ENCODE measurements at regions not wholly inside any gene's neighbourhood (a gene's known extent, or its start where the extent isn't known, plus 50 kb on each side); places are given as distances from the start of the nearest gene placed in this dataset.

GRCh38 chr12:115847398-115847797 lies 430.1 kb downstream of the MED13L start:
- TF ChIP-seq CTCF (IDR thresholded peaks at IDR 0.05) (no peak), EZH2 (IDR thresholded peaks at IDR 0.05) (no peak)
